GM19043 (cell line): ENCODE measurements at regions not wholly inside any gene's neighbourhood (a gene's known extent, or its start where the extent isn't known, plus 50 kb on each side); places are given as distances from the start of the nearest gene placed in this dataset.
A peak's percentile ranks its signal among the peaks of the same experiment; 100 is the strongest.

ENCODE experiments used
- ATAC-seq: cut with Tn5 transposase; IDR thresholded peaks from one replicate; pipeline ENCODE4 v1.9.1; 2021; ENCODE audit warnings: low read depth; ENCODE audit not compliant: unreplicated experiment

DNA sequence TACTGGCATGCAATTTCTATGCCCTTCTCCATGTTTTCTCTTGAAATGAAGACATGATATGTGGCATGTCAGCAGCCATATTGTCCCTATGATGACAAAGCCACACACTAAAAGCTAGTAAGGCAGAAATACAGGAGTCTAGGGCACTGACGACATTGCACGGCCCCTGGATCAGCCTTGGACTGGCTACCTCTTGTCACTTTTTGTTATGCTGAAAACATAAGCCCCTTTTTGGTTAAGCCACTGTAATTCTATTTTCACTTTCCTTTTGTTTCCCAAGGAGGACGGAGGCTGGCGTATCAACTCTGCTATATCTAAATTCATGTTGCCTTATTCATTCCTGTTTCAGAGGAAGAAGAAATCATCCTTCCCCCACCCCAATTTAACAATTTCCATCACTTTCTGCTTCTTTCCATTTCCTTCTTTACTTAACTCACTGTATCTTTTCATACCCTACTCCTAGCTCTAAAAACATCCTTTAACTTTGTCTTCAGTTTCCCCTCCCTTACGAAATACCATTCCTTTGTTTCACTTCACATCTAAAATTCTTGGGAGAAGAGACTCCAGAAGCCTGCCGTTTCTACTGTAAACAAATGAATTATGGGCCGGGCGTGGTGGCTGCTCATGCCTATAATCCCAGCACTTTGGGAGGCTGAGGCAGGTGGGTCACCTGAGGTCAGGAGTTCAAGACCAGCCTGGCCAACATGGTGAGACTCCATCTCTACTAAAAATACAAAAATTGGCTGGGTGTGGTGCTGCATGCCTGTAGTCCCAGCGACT lies 364.1 kb downstream of the PCNX1 start:
- no peak for ATAC-seq

DNA sequence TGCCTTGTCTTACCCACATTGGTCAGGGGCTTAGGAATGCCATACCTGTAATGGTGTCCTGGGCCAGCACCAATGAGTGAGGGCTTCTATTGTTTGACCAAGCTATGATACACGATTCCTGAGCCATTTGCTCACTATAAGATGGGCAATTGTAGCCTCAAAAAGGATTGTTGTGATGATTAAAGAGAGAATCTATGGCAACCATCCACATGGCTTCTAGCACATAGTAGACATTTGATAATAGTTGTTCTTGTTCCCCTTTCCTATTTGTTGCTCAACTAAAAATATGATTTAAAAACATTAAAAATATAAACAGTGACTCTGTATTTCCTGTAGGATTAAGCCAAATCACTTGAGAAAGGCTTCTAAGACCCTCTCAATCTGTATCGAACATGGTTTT lies 366.1 kb downstream of the PCNX1 start:
- ATAC-seq, result no peak

DNA sequence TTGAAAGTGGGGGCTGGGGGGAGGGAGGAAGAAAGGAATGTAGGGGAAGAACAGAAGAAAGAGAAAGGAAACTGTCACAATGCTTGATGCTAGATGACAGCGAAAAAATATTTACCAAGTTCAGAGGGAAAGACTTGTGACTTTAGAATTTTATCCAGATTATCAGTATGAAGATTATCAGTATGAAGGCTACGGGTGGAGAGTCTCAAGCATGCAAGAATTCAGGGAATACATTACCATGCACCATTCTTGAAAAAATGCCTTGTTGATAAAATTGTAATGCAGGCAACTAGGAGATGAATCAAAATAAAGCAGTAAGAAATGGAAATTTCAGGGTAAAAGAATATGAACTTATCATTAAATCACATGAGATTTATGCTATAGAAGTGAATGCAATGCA lies 376.8 kb downstream of the PCNX1 start:
- no peak for ATAC-seq

DNA sequence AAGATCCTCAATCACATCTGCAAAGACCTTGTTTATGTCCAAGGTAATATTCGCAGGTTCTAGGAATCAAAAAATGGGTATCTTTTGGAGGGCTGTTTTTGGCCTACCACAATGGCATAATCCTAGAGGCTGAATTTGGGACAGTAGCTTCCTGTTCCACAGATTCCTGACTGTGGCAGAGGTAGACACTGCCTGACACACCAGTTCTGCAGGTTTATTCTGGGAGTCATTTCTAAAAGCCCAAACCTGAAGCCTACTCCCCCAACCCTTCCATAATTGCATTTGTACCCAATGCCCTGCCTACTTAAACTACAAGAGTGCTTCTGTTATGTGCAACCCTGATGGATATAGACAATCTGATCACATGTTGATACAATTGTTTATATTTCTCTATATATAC lies 378.9 kb downstream of the PCNX1 start:
- no peak for ATAC-seq

DNA sequence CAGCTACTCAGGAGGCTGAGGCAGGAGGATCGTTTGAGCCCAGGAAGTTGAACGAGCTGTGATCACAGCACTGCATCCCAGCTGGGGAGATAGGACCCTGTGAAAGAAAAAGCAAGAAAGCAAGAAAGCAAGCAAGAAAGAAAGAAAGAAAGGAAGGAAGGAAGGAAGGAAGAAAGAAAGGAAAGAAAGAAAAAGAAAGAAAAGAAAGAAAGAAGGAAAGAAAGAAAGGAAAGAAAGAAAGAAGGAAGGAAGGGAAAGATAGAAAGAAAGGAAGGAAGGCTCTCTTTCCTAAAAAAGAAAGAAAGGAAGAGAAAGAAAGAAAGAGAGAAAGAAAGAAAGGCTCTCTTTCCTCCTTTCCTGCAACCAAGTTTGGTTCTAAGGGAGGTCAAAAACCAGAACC lies 380.3 kb downstream of the PCNX1 start:
- ATAC-seq, result no peak

DNA sequence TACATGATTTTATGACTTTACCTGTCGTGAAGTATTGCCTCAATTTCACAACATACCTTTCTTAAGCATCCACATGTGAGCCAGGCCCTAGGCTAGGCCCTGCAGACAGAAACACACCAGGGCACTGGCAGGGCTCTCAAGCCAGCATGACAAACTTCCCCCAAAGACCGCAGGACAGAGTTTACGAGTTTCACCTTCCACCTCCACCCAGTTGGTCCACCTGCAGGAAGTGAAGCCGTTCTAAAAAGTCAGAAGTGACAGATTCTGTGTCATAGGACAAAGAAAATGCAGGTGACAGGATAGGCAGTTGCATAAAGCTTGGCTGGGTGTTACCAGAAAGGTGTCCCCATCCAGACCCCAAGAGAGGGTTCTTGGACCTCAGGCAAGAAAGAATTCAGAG lies 382.3 kb downstream of the PCNX1 start:
- no peak for ATAC-seq

DNA sequence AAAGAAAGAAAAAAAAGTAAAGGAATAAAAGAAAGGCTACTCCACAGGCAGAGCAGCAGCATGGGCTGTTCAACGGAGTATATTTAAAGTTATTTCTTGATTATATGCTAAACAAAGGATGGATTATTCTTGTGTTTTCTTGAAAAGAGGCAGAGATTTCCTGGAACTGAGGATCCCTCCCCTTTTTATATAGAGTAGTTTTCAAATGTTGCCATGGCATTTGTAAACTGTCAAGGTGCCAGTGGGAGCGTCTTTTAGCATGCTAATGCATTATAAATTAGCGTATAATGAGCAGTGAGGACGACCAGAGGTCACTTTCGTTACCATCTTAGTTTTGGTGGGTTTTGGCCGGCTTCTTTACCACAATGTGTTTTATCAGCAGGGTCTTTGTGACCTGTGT lies 383.0 kb downstream of the PCNX1 start:
- no peak for ATAC-seq

DNA sequence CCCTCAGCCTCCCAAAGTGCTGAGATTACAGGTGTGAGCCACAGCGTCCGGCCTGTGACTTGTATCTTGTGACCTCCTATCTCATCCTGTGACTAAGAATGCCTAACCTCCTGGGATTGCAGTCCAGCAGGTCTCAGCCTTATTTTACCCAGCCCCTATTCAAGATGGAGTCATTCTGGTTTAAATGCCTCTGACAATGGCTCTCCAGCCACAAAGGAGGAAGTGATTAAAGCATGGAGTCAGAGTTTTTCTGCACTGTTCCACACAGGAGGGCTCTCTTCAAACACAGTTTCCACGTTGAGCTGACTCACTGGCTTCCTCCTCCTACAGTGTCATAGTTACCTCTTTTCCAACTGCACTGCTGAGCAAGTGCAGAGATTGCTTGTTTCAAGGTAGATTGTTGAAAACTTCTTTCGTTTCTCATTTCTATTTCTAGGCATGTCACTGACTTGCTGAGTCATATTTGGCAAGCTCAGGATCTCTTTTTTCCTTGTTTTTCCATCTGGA lies 383.8 kb downstream of the PCNX1 start:
- ATAC-seq, result peak; percentile 55

DNA sequence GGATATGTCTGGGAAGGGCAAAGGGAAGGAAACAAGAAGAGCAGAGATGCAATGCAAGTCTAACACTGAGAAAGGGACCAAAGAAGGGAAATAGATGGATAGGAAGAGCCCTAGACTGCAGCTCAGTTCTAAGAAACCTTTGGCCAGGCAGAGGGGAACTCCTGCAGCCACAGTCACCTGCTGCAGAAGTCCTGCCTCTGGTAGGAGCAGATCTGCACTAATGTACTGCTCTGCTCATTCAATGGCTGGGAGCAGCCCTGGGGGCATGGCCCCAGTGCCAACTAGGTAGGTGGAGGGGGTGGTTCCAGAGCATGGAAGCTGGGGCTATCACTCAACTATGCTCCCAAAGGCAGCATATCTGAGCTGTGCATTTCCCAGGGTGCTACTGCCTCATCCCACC lies 388.9 kb downstream of the PCNX1 start:
- ATAC-seq, result no peak

DNA sequence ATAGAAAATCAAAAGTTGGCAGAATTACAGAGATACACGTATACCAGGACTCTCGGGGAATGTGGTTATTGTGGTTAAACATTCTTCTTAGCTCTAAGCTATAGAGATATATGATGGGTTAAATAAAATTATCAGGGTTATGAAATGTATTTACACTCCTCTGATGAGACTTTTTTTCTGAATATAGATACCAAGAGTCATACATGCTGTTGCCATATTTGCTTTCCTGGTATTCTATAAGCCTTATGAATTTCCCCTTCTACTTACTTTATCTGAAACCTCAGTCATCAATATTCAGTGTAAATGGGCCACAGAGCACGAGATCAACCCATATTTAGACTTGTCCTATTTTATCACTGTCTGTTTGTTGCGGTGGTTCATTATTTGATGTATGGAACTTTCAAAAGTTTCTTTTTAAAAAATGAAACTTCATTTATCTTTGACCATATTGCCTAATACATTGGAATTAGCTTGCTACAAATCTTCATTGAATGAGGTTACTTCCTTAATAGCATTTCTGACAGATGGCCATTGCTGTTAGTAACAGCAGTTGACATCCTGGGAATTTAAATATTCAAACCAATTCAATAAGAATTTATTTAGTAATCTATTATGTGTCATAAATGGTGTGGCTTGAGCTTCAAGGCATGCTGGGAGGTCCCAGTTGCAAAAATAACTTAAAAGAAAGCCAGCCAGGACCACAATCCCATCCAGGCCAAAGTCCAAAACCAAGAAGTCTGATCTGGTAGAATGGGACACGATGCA lies 393.5 kb downstream of the PCNX1 start:
- ATAC-seq, result no peak

DNA sequence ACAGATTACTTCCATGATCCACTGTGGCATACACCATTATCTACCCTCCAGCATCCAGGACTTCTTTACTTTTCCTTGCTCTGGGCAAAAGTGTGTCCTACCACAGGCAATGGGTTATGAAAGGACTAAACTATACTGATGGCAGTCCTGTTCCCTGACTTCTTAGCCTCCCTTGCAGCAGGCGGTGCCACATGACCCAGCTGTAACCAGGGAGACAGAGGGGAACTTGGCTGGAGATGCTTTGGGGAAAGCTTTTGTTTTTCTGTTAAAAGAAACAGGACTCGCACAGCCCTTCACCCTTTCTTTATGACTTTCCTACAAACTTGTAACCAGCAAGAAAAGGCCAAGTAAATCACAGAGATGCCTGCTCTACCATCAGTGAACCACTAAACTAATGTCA lies 394.4 kb downstream of the PCNX1 start:
- ATAC-seq, result no peak

DNA sequence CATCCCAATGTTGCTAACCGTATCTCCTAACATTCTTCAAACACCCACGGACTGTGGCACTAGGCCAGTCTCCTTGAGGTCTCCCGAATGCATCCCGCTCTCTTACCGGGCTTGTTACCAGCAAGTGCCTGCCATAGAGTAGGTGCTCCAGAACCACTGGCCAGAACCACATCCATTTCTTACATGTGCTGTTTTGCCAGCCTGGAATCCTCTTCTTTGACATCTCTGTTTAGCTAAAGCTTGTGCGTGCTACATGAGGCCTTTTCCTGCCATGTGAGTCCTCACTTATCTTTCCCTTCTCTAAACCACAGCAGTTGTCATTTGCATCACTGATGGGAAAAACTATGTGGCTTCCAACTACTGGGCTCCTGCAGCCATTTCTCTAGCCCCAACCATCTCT lies 397.4 kb downstream of the PCNX1 start:
- no peak for ATAC-seq

DNA sequence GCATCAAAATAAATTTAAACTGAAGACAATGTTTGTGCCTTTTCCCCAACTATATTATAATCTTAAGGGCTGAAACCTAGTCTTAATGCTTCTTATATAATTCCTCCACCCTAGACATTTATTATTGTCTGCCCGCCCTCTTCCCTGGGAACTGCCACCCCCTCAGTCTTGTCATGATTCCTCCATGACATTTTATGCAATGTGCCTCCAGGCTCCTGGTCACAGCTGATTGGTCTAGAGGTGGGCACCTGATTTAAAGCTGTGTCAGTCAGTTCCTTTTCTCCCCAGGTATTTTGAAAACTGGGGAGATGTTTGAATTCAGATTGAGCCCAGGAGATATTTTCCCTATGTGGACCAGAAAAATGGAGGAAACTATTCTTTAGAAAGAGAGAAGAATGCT lies 401.4 kb downstream of the PCNX1 start:
- ATAC-seq, result no peak

DNA sequence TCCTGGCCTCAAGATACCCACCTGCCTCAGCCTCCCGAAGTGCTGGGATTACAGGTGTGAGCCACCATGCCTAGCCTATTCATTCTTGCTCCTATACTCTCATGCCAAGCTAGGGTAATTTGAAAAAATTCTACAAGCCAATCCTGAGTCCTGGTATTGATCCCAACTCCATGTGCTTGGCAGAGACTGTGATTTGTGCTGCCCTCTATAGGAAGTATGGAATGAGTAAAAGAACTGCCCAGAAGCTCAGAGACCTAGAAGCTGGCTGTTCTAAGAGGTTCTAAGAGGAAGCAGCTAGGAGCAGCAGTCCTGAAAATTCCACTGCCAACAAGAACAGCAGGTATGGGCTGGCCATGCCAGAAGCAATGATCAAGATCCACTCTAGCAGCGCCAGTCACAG lies 402.5 kb downstream of the PCNX1 start:
- ATAC-seq, result no peak

DNA sequence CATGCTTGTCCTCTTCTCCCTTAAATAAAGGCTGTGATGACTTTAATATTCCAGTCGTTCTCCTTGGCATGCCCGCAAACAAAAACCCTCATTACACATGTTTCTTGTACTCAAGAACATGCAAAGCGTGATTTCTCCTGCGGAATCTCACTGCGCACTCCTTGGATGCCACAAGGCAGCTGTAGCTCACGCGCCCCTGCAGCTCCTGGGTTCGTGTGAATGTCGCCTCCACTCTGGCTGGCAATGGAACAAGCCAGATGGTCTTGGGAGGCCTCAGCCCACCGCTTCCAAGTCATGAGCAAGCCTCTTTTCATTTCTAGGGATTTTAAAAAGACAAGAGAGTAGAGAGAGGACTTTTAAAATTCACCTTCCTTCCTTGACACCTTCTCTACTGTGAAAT lies 403.8 kb downstream of the PCNX1 start:
- no peak for ATAC-seq

DNA sequence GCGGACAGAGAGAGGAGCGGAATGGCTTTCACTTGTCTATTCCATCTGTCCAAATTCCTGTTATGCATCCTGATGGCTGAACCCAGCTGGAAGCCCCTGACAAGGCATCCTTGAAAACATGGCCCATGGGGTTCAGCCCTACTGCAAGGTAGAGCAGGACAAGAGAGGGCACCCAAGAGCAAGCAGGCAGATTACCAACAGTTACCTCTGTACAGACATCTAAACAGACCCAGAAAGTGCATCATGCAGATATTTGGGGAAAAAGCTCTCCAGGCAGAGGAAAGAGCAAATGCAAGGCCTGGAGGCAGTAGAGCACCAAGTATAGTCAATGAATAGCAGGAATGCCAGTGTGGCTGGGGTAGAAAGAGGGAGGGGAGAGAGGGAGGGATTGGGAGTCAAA lies 407.5 kb downstream of the PCNX1 start:
- ATAC-seq, result no peak

DNA sequence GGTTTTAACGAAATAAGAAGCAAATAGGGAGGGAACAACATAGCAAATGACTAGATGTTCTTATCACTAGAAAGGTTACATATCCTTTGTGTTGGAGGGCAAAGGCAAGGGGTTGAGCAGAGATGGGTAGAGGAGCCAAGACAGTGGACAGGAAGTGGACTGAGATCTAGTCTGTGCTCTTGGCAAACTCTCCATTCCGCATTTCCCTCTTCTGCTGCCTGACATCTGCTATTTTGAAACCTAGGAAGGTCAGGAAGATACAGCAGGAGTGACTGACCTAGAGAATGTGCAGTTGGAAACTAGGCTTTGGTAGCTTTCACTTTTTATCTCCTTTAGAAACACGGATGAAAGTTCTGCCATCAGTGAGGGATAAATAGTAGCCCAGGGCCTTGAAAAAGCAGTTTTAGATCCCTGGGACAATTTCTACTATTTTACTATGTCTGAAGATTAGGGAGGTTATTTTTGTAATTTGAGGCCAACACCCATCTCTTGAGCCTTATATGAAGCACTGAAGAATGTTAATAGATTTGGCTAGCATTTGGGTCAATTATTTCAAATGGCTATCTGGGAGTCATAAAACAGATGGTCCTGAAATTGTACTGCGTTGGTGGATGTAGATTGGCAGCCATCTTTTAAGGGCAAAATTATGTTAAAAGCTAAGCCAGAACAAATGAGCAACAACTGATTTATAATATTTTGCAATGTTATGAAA lies 410.3 kb downstream of the PCNX1 start:
- no peak for ATAC-seq

DNA sequence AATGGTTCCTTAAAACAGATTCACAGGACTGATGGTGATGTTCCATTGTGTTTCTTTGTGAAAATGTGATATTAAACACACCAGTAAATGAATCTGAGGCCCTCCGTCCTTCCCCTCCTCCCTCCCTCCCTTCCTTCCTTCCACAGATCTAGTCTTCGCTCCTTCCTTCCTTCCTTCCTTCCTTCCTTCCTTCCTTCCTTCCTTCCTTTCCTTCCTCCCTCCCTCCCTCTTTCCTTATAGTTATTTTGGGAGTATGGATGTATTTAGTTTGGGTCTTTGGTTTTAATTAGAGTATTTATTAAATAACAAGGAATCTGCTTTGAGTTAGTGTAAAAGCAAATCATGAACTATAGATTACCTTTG lies 410.8 kb downstream of the PCNX1 start:
- no peak for ATAC-seq

DNA sequence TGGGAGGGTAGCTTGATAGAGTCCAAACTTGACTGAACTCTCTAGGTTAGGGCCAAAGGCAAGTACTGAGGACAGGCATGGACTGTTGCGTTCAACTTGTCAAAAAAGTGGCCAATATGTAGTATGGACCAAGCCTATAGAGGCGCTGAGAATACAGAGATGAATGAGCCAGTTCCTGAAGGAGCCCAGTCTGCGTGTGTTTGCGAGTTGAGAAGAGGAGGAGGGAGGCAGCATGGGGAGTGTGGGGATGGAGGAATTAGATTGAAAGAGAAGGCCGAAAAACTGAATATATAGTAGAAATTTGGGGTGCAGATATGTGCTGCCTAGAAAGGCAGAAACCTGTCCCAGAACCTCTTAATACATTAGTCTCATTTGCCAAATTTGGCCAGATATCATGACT lies 412.4 kb downstream of the PCNX1 start:
- ATAC-seq, result no peak

DNA sequence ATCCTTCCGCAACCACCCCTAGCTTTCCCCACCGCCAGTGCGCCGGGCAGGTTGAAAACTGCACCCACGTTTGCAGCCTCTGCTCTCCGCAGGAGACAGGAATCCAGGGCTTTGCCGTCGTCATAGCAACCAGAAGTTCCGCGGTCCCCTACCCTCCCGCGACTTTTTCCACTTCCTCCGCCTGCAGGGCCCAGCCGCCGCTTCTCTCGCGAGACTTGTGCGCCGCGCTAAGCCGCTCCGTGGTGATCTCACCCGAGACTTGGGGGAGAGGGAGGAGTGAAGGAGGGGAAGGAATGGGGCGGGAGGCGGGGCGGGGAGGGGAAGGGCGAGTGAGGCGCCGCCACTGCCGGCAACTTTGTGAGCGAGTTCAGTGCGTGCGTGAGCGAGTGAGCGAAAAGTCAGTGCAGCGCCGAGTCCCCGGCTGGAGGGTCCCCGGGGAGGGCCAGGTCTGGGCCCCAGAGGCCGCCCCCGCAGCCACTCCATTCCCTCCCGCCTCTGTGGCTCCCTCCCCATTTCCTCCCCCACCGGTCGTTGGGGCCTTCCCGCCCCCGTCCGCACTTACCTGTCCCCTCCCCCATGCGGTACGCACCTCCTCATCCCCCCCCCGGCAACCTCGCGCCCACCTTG lies 413.0 kb downstream of the PCNX1 start, which contains the start of gene SIPA1L1:
SIPA1L1 (plus strand) TSS at position 370 of the 627 bp plus-strand sequence.
- ATAC-seq, result peak; percentile 80
